Heart left ventricle (tissue), 16 donors: ENCODE measurements at regions not wholly inside any gene's neighbourhood (a gene's known extent, or its start where the extent isn't known, plus 50 kb on each side); places are given as distances from the start of the nearest gene placed in this dataset.

Experiments
- ATAC-seq, 4 donors: fragments of 200-7000 bp; cut with Tn5 transposase; one replicate each; pipeline ENCODE4 v1.9.1; 2020 to 2022; ENCODE audit warnings: moderate library complexity in 4 of 4, mild to moderate bottlenecking in 3 of 4, moderate number of reproducible peaks in 1 of 4
- DNase-seq, 5 donors: peaks; one replicate each; pipeline ENCODE4 v3.0.0-alpha.2; 2020
- H3K27ac ChIP-seq, 12 donors: fragments of 200-600 bp; sonication (generic) in 4 of 12; one replicate each; pipeline versions ENCODE4 v1.5.0 to v1.8.0; 2016 to 2022; ENCODE audit warnings: mild to moderate bottlenecking in 2 of 12
- H3K27me3 ChIP-seq, 9 donors: fragments of 200-600 bp; sonication (generic) in 2 of 9; one replicate each; pipeline versions ENCODE4 v1.5.1 to v1.8.0; 2016 to 2022; ENCODE audit warnings: mild to moderate bottlenecking in 3 of 9
- H3K36me3 ChIP-seq, 9 donors: fragments of 200-600 bp; sonication (generic) in 2 of 9; one replicate each; pipeline versions ENCODE4 v1.5.0 to v1.8.0; 2018 to 2022; ENCODE audit warnings: mild to moderate bottlenecking in 2 of 9
- H3K4me1 ChIP-seq, 12 donors: fragments of 200-600 bp; sonication (generic) in 4 of 12; one replicate each; pipeline versions ENCODE4 v1.5.0 to v1.8.0; 2016 to 2022; ENCODE audit warnings: mild to moderate bottlenecking in 3 of 12
- H3K4me3 ChIP-seq, 12 donors: fragments of 200-600 bp; sonication (generic) in 4 of 12; one replicate each; pipeline versions ENCODE4 v1.5.0 to v1.8.0; 2017 to 2022; ENCODE audit warnings: mild to moderate bottlenecking in 9 of 12, moderate library complexity in 4 of 12
- H3K9me3 ChIP-seq, 12 donors: fragments of 200-600 bp; sonication (generic) in 4 of 12; one replicate each; pipeline versions ENCODE4 v1.5.0 to v1.8.0; 2016 to 2022; ENCODE audit warnings: mild to moderate bottlenecking in 1 of 12
- POLR2A ChIP-seq, 2 donors: fragments of 450-650 bp; IDR thresholded peaks; one replicate each; pipeline ENCODE4 v1.6.1; 2017; ENCODE audit warnings: antibody characterized with exemption in 2 of 2, mild to moderate bottlenecking in 2 of 2, moderate library complexity in 2 of 2
- WGBS, 4 donors: extraction: QIAGEN DNeasy Blood & Tissue Kit in 2 of 4; methylation state at CpG; one replicate each; pipeline versions ENCODE4 v1.1.5 to v1.1.7; 2013 to 2018; 5-methylcytosine and 5-hydroxymethylcytosine counted together
- intact Hi-C, 10 donors: fragments of 100-400 bp; cut with DNase I; formaldehyde crosslinking; loops; one replicate each; pipeline versions ENCODE4 v1.11.1 to v1.14.2; 2022
- TF ChIP-seq, protein P1 (sequence below), 12 donors: fragments of 200-600 bp; sonication (generic) in 4 of 12; IDR thresholded peaks; one replicate each; pipeline versions ENCODE4 v1.5.0 to v1.8.0; 2018 to 2022; ENCODE audit warnings: antibody characterized with exemption in 12 of 12, mild to moderate bottlenecking in 5 of 12
- donor health status: ischemic (EF 13 %, LVEDD 7.1; RV severe dilation, severe dysfunction).
- donor health status: healthy with polysubstance abuse.
- donor health status: DM: no; HTN: yes; CAD: no.
- donor health status: DM: no; HTN: no; CAD: no.
- donor health status: ischemic (EF 25% LVEDD 6.9; RV normal size, moderate dysfunction).
- donor health status: ischemic (EF 25% LVEDD 5.7; RV mildly dilated, moderate dysfunction).
- donor health status: healthy.
- donor health status: DM: yes; HTN: yes; CAD: no.
- donor health status: ischemic (EF 35%, LVEDD 5.7; RV mildly dilated, moderate dysfunction).
- donor health status: nonischemic (EF 11% LVEDD 7.7; RV severe dilation, severe dysfunction).
- donor health status: DM: yes; HTN: yes; CAD: no.
- donor health status: PGD.
- donor health status: ischemic (EF 29% LVEDD 5.4; RV normal size, mild dysfunction).
- donor health status: nonischemic (EF 23%, LVEDD 6.1; RV moderate dilation, normal function).

DNA sequence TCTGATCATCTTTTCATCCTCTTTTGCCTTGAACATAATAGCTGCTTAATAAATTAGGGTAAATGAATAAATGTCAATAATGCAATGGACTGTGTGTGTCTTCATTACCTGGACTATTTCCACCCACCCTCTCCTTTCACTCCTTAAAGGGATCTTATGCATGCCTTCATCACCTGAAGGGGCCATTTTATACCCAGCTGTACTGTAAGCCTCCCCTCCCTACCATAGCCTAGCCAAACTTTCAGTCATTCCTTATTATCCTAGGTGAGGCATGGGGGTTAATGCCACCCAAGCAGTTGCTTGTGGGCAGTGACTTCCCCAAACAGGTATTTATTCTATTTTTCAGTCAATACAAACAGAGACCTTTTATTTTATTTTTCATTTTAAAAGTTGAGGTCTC is 127.8 kb upstream of the PARP11 start:
- Histone ChIP-seq H3K27me3 (peaks cover 0 to 13% (median 0%) of the 10 kb centered on the region in 9 donors), H3K27ac (no peak overlapping the region), H3K4me3 (no peak overlapping the region), H3K9me3 (no peaks in the 10 kb centered on the region), H3K4me1 (no peaks in the 10 kb centered on the region), H3K36me3 (no peaks in the 10 kb centered on the region)
- TF ChIP-seq, protein P1, sequence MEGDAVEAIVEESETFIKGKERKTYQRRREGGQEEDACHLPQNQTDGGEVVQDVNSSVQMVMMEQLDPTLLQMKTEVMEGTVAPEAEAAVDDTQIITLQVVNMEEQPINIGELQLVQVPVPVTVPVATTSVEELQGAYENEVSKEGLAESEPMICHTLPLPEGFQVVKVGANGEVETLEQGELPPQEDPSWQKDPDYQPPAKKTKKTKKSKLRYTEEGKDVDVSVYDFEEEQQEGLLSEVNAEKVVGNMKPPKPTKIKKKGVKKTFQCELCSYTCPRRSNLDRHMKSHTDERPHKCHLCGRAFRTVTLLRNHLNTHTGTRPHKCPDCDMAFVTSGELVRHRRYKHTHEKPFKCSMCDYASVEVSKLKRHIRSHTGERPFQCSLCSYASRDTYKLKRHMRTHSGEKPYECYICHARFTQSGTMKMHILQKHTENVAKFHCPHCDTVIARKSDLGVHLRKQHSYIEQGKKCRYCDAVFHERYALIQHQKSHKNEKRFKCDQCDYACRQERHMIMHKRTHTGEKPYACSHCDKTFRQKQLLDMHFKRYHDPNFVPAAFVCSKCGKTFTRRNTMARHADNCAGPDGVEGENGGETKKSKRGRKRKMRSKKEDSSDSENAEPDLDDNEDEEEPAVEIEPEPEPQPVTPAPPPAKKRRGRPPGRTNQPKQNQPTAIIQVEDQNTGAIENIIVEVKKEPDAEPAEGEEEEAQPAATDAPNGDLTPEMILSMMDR (IDR thresholded peaks at IDR 0.05) = no peak
- TF ChIP-seq POLR2A (IDR thresholded peaks at IDR 0.05) = no peak
- intact Hi-C loops = no loop called here
- ATAC-seq (no peak), DNase-seq (no peak)

DNA sequence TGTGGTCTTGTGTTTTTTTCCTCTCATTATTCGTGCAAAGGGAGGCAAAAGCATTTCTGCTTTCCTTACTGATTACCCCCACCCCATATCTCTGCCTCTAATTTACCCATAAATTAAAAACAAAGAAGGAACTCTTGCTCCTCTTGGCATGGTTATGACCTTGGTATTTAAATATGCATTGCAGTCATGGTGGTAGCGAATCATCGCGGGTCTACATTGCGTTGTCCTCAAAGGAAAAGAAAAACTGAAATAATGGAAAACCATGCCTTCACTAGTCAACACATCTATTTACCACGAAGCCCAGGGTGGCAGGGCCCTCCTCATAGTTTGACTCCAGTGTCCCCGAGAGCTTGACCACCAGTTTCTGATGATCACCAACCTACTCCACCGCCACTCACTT is 126.7 kb upstream of the PARP11 start:
- TF ChIP-seq, protein P1 (IDR thresholded peaks at IDR 0.05) = no peak
- no peak for TF ChIP-seq POLR2A (IDR thresholded peaks at IDR 0.05)
- DNase-seq (no peak), ATAC-seq (no peak)
- H3K27ac ChIP-seq = no peak overlapping the region
- H3K9me3 ChIP-seq = no peaks in the 10 kb centered on the region
- no peaks in the 10 kb centered on the region for H3K36me3 ChIP-seq
- H3K4me1 ChIP-seq = no peaks in the 10 kb centered on the region
- WGBS, 4 donors = 87 to 94% (median 92%) methylated on average over 8 of the region's 8 CpGs
- intact Hi-C loops = loop anchor here in 8 of 10 donors (2.0 to 10.0 kb wide), 6 partner anchors 37 to 535 kb away; partner anchors contain the start of gene RAD51AP1 (in 1 of the 8)
- peaks cover 0 to 13% (median 0%) of the 10 kb centered on the region in 9 donors for H3K27me3 ChIP-seq
- H3K4me3 ChIP-seq = no peak overlapping the region

DNA sequence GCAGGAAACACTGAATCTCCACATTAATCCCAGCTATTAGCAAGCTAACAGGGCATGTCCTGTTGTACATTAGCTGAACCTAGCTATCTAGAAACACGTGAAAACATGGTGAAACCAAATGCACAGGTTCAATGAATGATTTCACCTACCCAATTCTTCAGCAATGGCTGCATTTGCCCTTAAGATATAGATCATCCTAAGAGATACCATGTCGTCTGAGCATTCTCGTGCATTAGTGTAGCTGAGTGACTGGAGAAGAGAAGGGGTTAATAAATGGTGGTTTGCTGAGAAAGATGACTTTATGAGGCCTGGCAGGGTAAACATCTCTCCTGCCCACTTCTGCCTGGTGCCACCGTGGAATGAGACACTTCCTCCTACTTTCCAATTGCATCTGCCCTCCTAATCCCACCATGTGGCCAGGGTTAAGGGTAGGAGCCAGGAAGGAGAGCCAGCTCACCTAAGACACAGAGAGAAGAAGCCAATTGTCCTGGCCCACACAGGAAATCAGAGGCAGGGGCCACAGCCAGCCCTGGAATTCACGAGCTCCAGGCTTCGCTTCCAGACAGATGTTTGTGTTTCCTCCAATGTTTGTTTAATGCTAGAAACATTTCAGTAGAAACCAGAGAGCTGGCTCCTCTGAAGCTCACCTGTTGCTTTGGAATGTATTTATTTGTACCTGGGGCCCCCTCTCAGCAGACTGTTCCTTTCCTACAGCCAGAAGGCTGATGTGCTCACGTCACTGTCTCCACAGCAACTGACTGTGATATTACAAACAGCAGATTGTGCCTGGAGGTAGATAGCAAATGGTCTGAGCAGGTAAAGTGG is 126.0 kb upstream of the PARP11 start:
- no peak for ATAC-seq

DNA sequence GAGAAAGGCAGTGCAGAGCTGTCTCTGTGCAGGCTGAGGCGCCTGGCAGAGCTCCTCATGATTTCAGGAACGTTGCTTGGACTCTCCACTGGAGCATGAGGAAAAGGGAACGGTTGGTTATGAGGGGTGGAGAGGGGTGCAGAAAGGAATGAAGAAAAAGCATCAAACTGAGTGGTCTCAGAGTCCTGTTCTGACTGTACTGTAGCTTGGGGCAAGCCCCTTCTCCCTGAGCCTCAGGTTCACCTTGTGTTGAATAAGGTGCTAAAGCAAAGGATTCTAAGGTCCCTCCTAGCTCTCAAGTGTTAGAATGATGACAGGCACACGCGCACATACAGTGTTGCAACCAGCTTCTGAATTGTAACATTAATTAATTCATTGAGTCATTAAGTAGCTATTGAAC is 125.2 kb upstream of the PARP11 start:
- TF ChIP-seq POLR2A (IDR thresholded peaks at IDR 0.05) = no peak
- TF ChIP-seq, protein P1 (IDR thresholded peaks at IDR 0.05) = no peak
- intact Hi-C loops = loop anchor here in 8 of 10 donors (2.0 to 10.0 kb wide), 6 partner anchors 39 to 536 kb away; partner anchors contain the start of gene RAD51AP1 (in 1 of the 8)
- Histone ChIP-seq H3K36me3 (no peaks in the 10 kb centered on the region), H3K4me1 (no peaks in the 10 kb centered on the region), H3K4me3 (no peak overlapping the region), H3K27ac (no peak overlapping the region), H3K9me3 (no peaks in the 10 kb centered on the region), H3K27me3 (peaks cover 0 to 14% (median 0%) of the 10 kb centered on the region in 9 donors)
- no peak for DNase-seq
- ATAC-seq = no peak
- WGBS, 4 donors = 80 to 91% (median 82%) methylated on average over 5 of the region's 5 CpGs

More for the DNA sequence above, 126.0 kb upstream of the PARP11 start:
- no peaks in the 10 kb centered on the region for H3K4me1 ChIP-seq
- 59 to 70% (median 69%) methylated on average over 7 of the region's 7 CpGs for WGBS, 4 donors
- no peak overlapping the region for H3K27ac ChIP-seq
- TF ChIP-seq POLR2A (IDR thresholded peaks at IDR 0.05) = no peak
- TF ChIP-seq, protein P1 (IDR thresholded peaks at IDR 0.05) = no peak
- no peaks in the 10 kb centered on the region for H3K36me3 ChIP-seq
- intact Hi-C loops = loop anchor here in 8 of 10 donors (2.0 to 10.0 kb wide), 6 partner anchors 38 to 536 kb away; partner anchors contain the start of gene RAD51AP1 (in 1 of the 8)
- H3K9me3 ChIP-seq = no peaks in the 10 kb centered on the region
- peaks cover 0 to 13% (median 0%) of the 10 kb centered on the region in 9 donors for H3K27me3 ChIP-seq
- no peak for DNase-seq
- no peak overlapping the region for H3K4me3 ChIP-seq
